Heart left ventricle (tissue), 16 donors: ENCODE measurements at regions not wholly inside any gene's neighbourhood (a gene's known extent, or its start where the extent isn't known, plus 50 kb on each side); places are given as distances from the start of the nearest gene placed in this dataset.

Source experiments
- ATAC-seq, 4 donors: fragments of 200-7000 bp; cut with Tn5 transposase; one replicate each; pipeline ENCODE4 v1.9.1; 2020 to 2022; ENCODE audit warnings: moderate library complexity in 4 of 4, mild to moderate bottlenecking in 3 of 4, moderate number of reproducible peaks in 1 of 4
- DNase-seq, 5 donors: peaks; one replicate each; pipeline ENCODE4 v3.0.0-alpha.2; 2020
- H3K27ac ChIP-seq, 12 donors: fragments of 200-600 bp; sonication (generic) in 4 of 12; one replicate each; pipeline versions ENCODE4 v1.5.0 to v1.8.0; 2016 to 2022; ENCODE audit warnings: mild to moderate bottlenecking in 2 of 12
- H3K27me3 ChIP-seq, 9 donors: fragments of 200-600 bp; sonication (generic) in 2 of 9; one replicate each; pipeline versions ENCODE4 v1.5.1 to v1.8.0; 2016 to 2022; ENCODE audit warnings: mild to moderate bottlenecking in 3 of 9
- H3K36me3 ChIP-seq, 9 donors: fragments of 200-600 bp; sonication (generic) in 2 of 9; one replicate each; pipeline versions ENCODE4 v1.5.0 to v1.8.0; 2018 to 2022; ENCODE audit warnings: mild to moderate bottlenecking in 2 of 9
- H3K4me1 ChIP-seq, 12 donors: fragments of 200-600 bp; sonication (generic) in 4 of 12; one replicate each; pipeline versions ENCODE4 v1.5.0 to v1.8.0; 2016 to 2022; ENCODE audit warnings: mild to moderate bottlenecking in 3 of 12
- H3K4me3 ChIP-seq, 12 donors: fragments of 200-600 bp; sonication (generic) in 4 of 12; one replicate each; pipeline versions ENCODE4 v1.5.0 to v1.8.0; 2017 to 2022; ENCODE audit warnings: mild to moderate bottlenecking in 9 of 12, moderate library complexity in 4 of 12
- H3K9me3 ChIP-seq, 12 donors: fragments of 200-600 bp; sonication (generic) in 4 of 12; one replicate each; pipeline versions ENCODE4 v1.5.0 to v1.8.0; 2016 to 2022; ENCODE audit warnings: mild to moderate bottlenecking in 1 of 12
- POLR2A ChIP-seq, 2 donors: fragments of 450-650 bp; IDR thresholded peaks; one replicate each; pipeline ENCODE4 v1.6.1; 2017; ENCODE audit warnings: antibody characterized with exemption in 2 of 2, mild to moderate bottlenecking in 2 of 2, moderate library complexity in 2 of 2
- WGBS, 4 donors: extraction: QIAGEN DNeasy Blood & Tissue Kit in 2 of 4; methylation state at CpG; one replicate each; pipeline versions ENCODE4 v1.1.5 to v1.1.7; 2013 to 2018; 5-methylcytosine and 5-hydroxymethylcytosine counted together
- intact Hi-C, 10 donors: fragments of 100-400 bp; cut with DNase I; formaldehyde crosslinking; loops; one replicate each; pipeline versions ENCODE4 v1.11.1 to v1.14.2; 2022
- TF ChIP-seq, protein P1 (sequence below), 12 donors: fragments of 200-600 bp; sonication (generic) in 4 of 12; IDR thresholded peaks; one replicate each; pipeline versions ENCODE4 v1.5.0 to v1.8.0; 2018 to 2022; ENCODE audit warnings: antibody characterized with exemption in 12 of 12, mild to moderate bottlenecking in 5 of 12
- donor health status: ischemic (EF 13 %, LVEDD 7.1; RV severe dilation, severe dysfunction).
- donor health status: healthy with polysubstance abuse.
- donor health status: DM: no; HTN: yes; CAD: no.
- donor health status: DM: no; HTN: no; CAD: no.
- donor health status: ischemic (EF 25% LVEDD 6.9; RV normal size, moderate dysfunction).
- donor health status: ischemic (EF 25% LVEDD 5.7; RV mildly dilated, moderate dysfunction).
- donor health status: healthy.
- donor health status: DM: yes; HTN: yes; CAD: no.
- donor health status: ischemic (EF 35%, LVEDD 5.7; RV mildly dilated, moderate dysfunction).
- donor health status: nonischemic (EF 11% LVEDD 7.7; RV severe dilation, severe dysfunction).
- donor health status: DM: yes; HTN: yes; CAD: no.
- donor health status: PGD.
- donor health status: ischemic (EF 29% LVEDD 5.4; RV normal size, mild dysfunction).
- donor health status: nonischemic (EF 23%, LVEDD 6.1; RV moderate dilation, normal function).

DNA sequence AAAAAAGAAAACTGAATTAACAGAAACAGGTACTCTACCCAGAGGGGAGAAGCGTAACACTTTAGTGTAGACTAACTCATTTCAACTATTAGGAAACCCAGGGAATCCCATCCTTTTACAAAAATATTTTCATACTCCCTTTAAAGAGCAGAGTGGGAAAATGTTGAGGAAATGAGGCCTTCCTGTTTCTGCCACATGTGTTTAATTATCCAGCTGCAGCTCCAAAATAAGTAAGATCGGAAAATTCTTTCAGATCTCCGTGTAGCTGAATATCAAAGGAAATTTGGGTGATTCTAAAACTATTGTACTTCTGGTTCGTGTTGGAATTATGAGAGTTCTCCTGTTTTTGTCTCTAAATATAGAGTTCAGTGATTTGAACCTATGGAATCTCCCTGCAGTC is 58.0 kb upstream of the CAV2 start:
- no peaks in the 10 kb centered on the region for H3K27me3 ChIP-seq
- no peaks in the 10 kb centered on the region for H3K9me3 ChIP-seq
- no peaks in the 10 kb centered on the region for H3K36me3 ChIP-seq
- ATAC-seq (no peak), DNase-seq (no peak)
- intact Hi-C loops, result loop anchor here in 9 of 10 donors (5.0 to 10.0 kb wide), 9 partner anchors 53 to 177 kb away; partner anchors contain the start of genes CAV2 (in 6 of the 9) and CAV1 (in 2 of the 9)
- H3K4me1 ChIP-seq, result peaks cover 3 to 56% (median 37%) of the 10 kb centered on the region in 12 donors
- TF ChIP-seq, protein P1, sequence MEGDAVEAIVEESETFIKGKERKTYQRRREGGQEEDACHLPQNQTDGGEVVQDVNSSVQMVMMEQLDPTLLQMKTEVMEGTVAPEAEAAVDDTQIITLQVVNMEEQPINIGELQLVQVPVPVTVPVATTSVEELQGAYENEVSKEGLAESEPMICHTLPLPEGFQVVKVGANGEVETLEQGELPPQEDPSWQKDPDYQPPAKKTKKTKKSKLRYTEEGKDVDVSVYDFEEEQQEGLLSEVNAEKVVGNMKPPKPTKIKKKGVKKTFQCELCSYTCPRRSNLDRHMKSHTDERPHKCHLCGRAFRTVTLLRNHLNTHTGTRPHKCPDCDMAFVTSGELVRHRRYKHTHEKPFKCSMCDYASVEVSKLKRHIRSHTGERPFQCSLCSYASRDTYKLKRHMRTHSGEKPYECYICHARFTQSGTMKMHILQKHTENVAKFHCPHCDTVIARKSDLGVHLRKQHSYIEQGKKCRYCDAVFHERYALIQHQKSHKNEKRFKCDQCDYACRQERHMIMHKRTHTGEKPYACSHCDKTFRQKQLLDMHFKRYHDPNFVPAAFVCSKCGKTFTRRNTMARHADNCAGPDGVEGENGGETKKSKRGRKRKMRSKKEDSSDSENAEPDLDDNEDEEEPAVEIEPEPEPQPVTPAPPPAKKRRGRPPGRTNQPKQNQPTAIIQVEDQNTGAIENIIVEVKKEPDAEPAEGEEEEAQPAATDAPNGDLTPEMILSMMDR (IDR thresholded peaks at IDR 0.05), result no peak
- no peak for TF ChIP-seq POLR2A (IDR thresholded peaks at IDR 0.05)
- peak overlapping the region; percentile 2 to 88 (median 77) for H3K27ac ChIP-seq
- WGBS, 4 donors, result 40 to 59% (median 47%) methylated on average over 4 of the region's 4 CpGs
- no peak overlapping the region for H3K4me3 ChIP-seq

DNA sequence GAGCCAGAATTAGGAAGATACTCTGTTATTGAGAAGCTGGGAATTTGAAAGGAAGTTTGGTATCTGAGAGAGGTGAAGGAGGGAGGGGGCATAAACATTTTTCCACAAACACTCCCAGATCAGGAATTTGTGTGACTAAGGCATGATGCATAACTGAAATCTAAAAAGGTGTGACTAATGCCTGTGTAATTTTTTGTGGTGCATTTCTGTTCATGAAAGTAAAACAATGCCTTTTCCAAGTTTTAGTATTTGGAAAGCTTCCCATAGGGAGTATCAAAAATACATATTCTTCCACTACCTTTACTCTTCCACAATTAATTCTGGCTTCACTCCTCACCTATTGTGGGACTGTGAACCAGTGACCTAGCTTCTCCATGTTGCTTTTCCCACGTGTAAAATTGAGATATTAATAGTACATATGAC is 56.4 kb upstream of the CAV2 start:
- WGBS, 4 donors, result 28 to 30% (median 30%) methylated on average over 1 of the region's 1 CpG
- TF ChIP-seq, protein P1 (IDR thresholded peaks at IDR 0.05), result no peak
- TF ChIP-seq POLR2A (IDR thresholded peaks at IDR 0.05), result no peak
- Histone ChIP-seq H3K9me3 (no peaks in the 10 kb centered on the region), H3K4me3 (no peak overlapping the region), H3K27me3 (no peaks in the 10 kb centered on the region), H3K4me1 (peaks cover 3 to 63% (median 40%) of the 10 kb centered on the region in 12 donors), H3K36me3 (no peaks in the 10 kb centered on the region), H3K27ac (peak overlapping the region in 5 of 12 donors; percentile 3 to 81 (median 59))
- peak in 2 of 4 donors; percentile 27 to 40 for ATAC-seq
- intact Hi-C loops, result loop anchor here in 9 of 10 donors (5.0 to 10.0 kb wide), 9 partner anchors 52 to 178 kb away; partner anchors contain the start of genes CAV2 (in 6 of the 9) and CAV1 (in 2 of the 9)
- DNase-seq, result no peak

DNA sequence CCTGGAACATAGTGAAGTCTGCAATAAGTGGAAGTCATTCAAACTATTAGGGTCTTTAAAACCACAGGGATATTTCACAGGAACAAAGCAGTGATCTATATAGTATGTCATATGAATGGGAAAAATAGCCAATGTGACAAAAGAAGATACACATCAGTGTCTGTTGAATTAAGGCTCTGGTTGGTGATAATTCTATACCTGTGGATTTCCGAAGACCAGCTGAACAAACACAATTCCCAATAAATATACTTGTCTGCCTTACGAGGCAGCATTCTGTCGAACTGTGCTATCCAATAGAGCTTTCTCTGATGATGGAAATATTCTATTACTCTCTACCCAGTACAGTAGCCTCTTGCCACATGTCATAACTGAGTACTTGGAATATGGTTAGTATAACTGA is 55.9 kb upstream of the CAV2 start:
- no peaks in the 10 kb centered on the region for H3K27me3 ChIP-seq
- peak overlapping the region in 5 of 12 donors; percentile 3 to 81 (median 59) for H3K27ac ChIP-seq
- ATAC-seq, result no peak
- no peak overlapping the region for H3K4me3 ChIP-seq
- 89 to 97% (median 93%) methylated on average over 3 of the region's 3 CpGs for WGBS, 4 donors
- no peak for DNase-seq
- intact Hi-C loops, result loop anchor here in 9 of 10 donors (5.0 to 10.0 kb wide), 9 partner anchors 51 to 179 kb away; partner anchors contain the start of genes CAV2 (in 6 of the 9) and CAV1 (in 2 of the 9)
- H3K36me3 ChIP-seq, result no peaks in the 10 kb centered on the region
- TF ChIP-seq, protein P1 (IDR thresholded peaks at IDR 0.05), result no peak
- TF ChIP-seq POLR2A (IDR thresholded peaks at IDR 0.05), result no peak
- H3K9me3 ChIP-seq, result no peaks in the 10 kb centered on the region
- H3K4me1 ChIP-seq, result peaks cover 3 to 67% (median 41%) of the 10 kb centered on the region in 12 donors

DNA sequence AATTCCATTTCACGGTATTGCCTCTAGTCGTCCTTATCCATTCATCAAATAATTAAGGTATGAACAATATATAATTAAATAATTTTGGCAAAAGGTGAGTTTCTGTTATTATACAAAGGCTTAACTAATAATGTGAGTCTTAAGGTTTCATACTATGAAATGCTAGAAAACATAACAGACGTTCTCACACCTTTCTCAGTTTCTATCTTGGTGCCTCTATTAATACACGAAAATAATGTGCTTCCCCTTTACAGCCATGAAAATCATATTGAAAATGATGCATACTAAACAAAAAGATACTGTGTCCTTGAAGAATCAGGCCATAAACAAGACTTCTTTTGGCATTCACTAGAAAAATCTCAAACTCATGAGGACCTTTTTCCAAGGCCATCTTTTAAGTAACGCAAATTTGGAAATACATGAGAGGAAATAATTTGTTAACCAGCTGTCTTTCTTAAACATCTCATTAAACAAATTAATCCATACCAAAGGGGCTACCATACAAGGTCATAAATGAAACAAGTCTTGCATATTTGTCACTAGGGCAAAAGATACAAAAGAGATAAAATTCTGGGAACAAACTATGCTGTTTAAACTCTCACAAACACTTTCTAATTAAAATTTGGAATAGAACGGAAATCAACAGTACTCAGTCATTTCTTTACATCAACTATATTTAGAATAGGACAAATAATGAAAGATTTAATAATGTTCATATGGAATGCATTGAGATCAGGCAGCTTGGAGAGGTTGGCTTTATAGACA is 53.9 kb upstream of the CAV2 start:
- TF ChIP-seq, protein P1 (IDR thresholded peaks at IDR 0.05), result no peak
- no peak for TF ChIP-seq POLR2A (IDR thresholded peaks at IDR 0.05)
- no peaks in the 10 kb centered on the region for H3K9me3 ChIP-seq
- intact Hi-C loops, result loop anchor here in 9 of 10 donors (5.0 to 10.0 kb wide), 7 partner anchors 49 to 181 kb away; partner anchors contain the start of genes CAV2 (in 4 of the 9) and CAV1 (in 2 of the 9)
- ATAC-seq (no peak), DNase-seq (no peak)
- peaks cover 0 to 68% (median 34%) of the 10 kb centered on the region in 12 donors for H3K4me1 ChIP-seq
- H3K27me3 ChIP-seq, result no peaks in the 10 kb centered on the region
- H3K4me3 ChIP-seq, result no peak overlapping the region
- H3K36me3 ChIP-seq, result no peaks in the 10 kb centered on the region
- WGBS, 4 donors, result 79 to 85% (median 80%) methylated on average over 6 of the region's 6 CpGs
- peak overlapping the region in 2 of 12 donors; percentile 0 to 24 for H3K27ac ChIP-seq
